ENCODE measurements at regions not wholly inside any gene's neighbourhood (a gene's known extent, or its start where the extent isn't known, plus 50 kb on each side); places are given as distances from the start of the nearest gene placed in this dataset.

DNA sequence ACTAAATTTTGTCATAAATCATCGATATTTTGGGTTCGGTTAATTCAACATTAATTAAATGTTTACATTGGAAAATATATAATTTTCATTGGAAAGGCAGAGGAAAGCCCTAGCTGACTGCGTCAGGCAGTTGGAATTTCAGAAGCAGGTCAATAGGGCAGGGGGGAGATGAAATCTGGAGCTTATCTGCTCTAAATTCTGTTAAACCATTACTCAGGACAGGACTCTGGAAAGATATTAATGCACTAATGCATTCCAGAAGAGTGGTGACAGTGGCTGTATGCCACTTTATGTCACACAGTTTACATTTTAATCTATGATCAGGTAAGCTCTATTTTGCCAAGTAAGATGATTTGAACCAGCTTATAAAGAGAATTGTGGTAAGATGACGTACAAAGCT lies 153.0 kb upstream of the B3GALT2 start:
- H3K9ac ChIP-seq (ENCODE audit: extremely low read depth, low read length, poor library complexity, severe bottlenecking): no peak overlapping the region
- no peaks in the 10 kb centered on the region for H3K36me3 Mint-ChIP-seq (ENCODE audit: low read depth)
- H3K27me3 Mint-ChIP-seq (ENCODE audit: insufficient read depth): no peaks in the 10 kb centered on the region
- no peaks in the 10 kb centered on the region for H3K9me3 ChIP-seq (ENCODE audit: control insufficient read depth, low read length)
- no peaks in the 10 kb centered on the region for H3K4me1 Mint-ChIP-seq
- 90 to 95% methylated on average over 1 to 4 of the region's 4 CpGs for WGBS, 2 experiments (ENCODE audit: insufficient coverage in 1 of 2, insufficient read length in 1 of 2)
- H3K4me1 ChIP-seq (ENCODE audit: control insufficient read depth, insufficient read depth, low read length): no peaks in the 10 kb centered on the region
- H3K27ac ChIP-seq (ENCODE audit: low read depth, low read length): no peak overlapping the region
- TF ChIP-seq, protein P1, sequence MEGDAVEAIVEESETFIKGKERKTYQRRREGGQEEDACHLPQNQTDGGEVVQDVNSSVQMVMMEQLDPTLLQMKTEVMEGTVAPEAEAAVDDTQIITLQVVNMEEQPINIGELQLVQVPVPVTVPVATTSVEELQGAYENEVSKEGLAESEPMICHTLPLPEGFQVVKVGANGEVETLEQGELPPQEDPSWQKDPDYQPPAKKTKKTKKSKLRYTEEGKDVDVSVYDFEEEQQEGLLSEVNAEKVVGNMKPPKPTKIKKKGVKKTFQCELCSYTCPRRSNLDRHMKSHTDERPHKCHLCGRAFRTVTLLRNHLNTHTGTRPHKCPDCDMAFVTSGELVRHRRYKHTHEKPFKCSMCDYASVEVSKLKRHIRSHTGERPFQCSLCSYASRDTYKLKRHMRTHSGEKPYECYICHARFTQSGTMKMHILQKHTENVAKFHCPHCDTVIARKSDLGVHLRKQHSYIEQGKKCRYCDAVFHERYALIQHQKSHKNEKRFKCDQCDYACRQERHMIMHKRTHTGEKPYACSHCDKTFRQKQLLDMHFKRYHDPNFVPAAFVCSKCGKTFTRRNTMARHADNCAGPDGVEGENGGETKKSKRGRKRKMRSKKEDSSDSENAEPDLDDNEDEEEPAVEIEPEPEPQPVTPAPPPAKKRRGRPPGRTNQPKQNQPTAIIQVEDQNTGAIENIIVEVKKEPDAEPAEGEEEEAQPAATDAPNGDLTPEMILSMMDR (conservative IDR thresholded peaks at IDR 0.05): no peak
- H3K27me3 ChIP-seq (ENCODE audit: control insufficient read depth, insufficient read depth, low read length, poor library complexity, severe bottlenecking): no peaks in the 10 kb centered on the region
- H3K27ac Mint-ChIP-seq: no peak overlapping the region
- DNase-seq: no peak
- no peaks in the 10 kb centered on the region for H3K36me3 ChIP-seq (ENCODE audit: control insufficient read depth, insufficient read depth, low read length)
- no peaks in the 10 kb centered on the region for H3K9me3 Mint-ChIP-seq
- no peak overlapping the region for H3K4me3 Mint-ChIP-seq
- H3K4me3 ChIP-seq (ENCODE audit: low read length): no peak overlapping the region

DNA sequence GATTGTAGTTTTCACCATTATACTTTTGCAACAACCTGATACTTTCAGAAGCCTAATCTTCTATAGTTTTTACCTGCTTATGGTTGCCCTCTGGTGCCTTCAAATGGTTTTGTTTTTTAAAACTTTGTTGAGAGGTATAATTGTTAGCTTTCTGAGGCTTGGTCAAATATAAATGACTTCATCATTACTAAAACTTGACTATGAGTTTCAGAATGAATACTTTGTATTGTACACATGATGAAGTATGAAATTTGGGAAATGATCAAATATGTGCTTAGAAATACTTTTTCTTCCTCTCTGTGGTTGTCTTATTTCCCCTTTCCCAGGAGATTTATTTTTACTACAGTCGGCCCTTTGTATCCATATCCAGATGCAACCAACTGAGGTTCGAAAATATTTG lies 151.8 kb upstream of the B3GALT2 start:
- Histone ChIP-seq H3K4me1 (ENCODE audit: control insufficient read depth, insufficient read depth, low read length) (no peaks in the 10 kb centered on the region), H3K9me3 (ENCODE audit: control insufficient read depth, low read length) (peaks cover 11% of the 10 kb centered on the region), H3K27ac (ENCODE audit: low read depth, low read length) (no peak overlapping the region), H3K4me3 (ENCODE audit: low read length) (no peak overlapping the region), H3K27me3 (ENCODE audit: control insufficient read depth, insufficient read depth, low read length, poor library complexity, severe bottlenecking) (no peaks in the 10 kb centered on the region), H3K36me3 (ENCODE audit: control insufficient read depth, insufficient read depth, low read length) (no peaks in the 10 kb centered on the region), H3K9ac (ENCODE audit: extremely low read depth, low read length, poor library complexity, severe bottlenecking) (no peak overlapping the region)
- no peak overlapping the region for H3K27ac Mint-ChIP-seq
- H3K4me1 Mint-ChIP-seq: no peaks in the 10 kb centered on the region
- 78% methylated on average over 2 of the region's 2 CpGs; no CpG with 5 or more reads in 1 of the 2 experiments for WGBS, 2 experiments (ENCODE audit: insufficient coverage in 1 of 2, insufficient read length in 1 of 2)
- no peaks in the 10 kb centered on the region for H3K27me3 Mint-ChIP-seq (ENCODE audit: insufficient read depth)
- no peak overlapping the region for H3K4me3 Mint-ChIP-seq
- TF ChIP-seq, protein P1 (conservative IDR thresholded peaks at IDR 0.05): peak; percentile 53
- no peaks in the 10 kb centered on the region for H3K36me3 Mint-ChIP-seq (ENCODE audit: low read depth)
- no peak for DNase-seq
- peaks cover 4% of the 10 kb centered on the region for H3K9me3 Mint-ChIP-seq

DNA sequence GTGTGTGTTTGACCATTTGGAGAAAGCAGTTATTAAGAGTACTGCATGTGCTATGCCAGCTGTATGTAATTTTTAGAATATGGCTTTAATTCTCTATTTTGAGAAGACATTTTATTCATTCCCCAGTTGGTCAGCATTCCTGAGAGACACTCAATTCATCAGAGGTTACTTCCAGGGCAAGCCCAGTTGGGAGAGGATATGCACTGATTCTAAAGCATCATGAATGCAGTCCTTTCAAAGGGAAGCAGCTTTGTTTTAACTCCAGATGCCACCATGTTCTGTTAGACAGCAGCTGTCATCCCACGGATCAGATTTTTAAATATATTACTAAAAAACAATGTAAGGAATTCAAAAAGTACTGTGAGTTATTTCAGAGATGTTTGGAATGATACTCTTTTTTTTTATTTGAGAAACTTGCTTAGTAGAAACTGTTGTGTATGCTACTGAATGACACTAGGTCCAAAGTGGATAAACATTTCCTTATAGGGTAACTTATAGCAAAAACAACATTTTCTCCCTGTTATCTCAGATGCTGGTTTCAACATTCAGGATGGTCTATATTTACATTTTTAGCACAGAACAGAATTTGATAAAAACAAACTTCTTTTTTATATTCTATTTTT lies 149.5 kb upstream of the B3GALT2 start:
- H3K9ac ChIP-seq (ENCODE audit: extremely low read depth, low read length, poor library complexity, severe bottlenecking): no peak overlapping the region
- H3K27ac ChIP-seq (ENCODE audit: low read depth, low read length): no peak overlapping the region
- H3K9me3 ChIP-seq (ENCODE audit: control insufficient read depth, low read length): peaks cover 25% of the 10 kb centered on the region
- DNase-seq: no peak
- no peak overlapping the region for H3K4me3 Mint-ChIP-seq
- peaks cover 6% of the 10 kb centered on the region for H3K9me3 Mint-ChIP-seq
- no peaks in the 10 kb centered on the region for H3K36me3 Mint-ChIP-seq (ENCODE audit: low read depth)
- H3K36me3 ChIP-seq (ENCODE audit: control insufficient read depth, insufficient read depth, low read length): no peaks in the 10 kb centered on the region
- no peaks in the 10 kb centered on the region for H3K4me1 Mint-ChIP-seq
- H3K27me3 Mint-ChIP-seq (ENCODE audit: insufficient read depth): no peaks in the 10 kb centered on the region
- no peak overlapping the region for H3K27ac Mint-ChIP-seq
- H3K27me3 ChIP-seq (ENCODE audit: control insufficient read depth, insufficient read depth, low read length, poor library complexity, severe bottlenecking): no peaks in the 10 kb centered on the region
- no peak overlapping the region for H3K4me3 ChIP-seq (ENCODE audit: low read length)
- no peaks in the 10 kb centered on the region for H3K4me1 ChIP-seq (ENCODE audit: control insufficient read depth, insufficient read depth, low read length)
- TF ChIP-seq, protein P1 (conservative IDR thresholded peaks at IDR 0.05): no peak
- WGBS, 2 experiments (ENCODE audit: insufficient coverage in 1 of 2, insufficient read length in 1 of 2): 57% methylated on average over 1 of the region's 1 CpG; no CpG with 5 or more reads in 1 of the 2 experiments
